Right renal cortex interstitium (tissue), 3 donors: ENCODE measurements at regions not wholly inside any gene's neighbourhood (a gene's known extent, or its start where the extent isn't known, plus 50 kb on each side); places are given as distances from the start of the nearest gene placed in this dataset.

Experiments
- DNase-seq, 3 donors: peaks; one replicate each; pipeline ENCODE4 v3.0.0-alpha.2; 2013; ENCODE audit warnings: low read depth in 3 of 3, low spot score in 2 of 3

DNA sequence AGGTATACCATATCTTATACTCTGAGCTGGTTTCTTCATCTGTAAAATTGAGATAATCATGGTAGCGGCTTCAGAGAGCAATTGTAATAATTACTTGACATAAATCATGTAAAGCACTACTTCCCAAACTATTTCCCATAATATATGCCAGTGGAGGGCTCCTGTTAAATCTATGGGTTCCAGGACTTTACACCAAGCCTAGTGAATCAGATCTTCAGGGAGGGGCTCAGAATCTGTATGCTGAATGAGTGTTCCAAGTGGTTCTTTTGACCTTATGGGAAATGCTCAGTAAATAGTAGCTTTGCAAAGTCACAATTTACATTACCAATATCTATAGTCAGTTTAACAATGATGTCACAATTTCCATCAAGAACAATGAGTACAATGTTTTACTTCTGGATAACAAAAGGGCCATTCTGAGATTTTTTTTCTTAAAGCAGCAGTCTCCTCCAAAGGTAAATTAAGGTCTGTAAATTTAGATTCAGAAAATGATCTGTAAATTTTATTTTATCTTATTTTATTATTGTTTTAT is 50.9 kb upstream of the NLK start:
- no peak for DNase-seq
